ENCODE measurements at regions not wholly inside any gene's neighbourhood (a gene's known extent, or its start where the extent isn't known, plus 50 kb on each side); places are given as distances from the start of the nearest gene placed in this dataset.

GRCh38 chr14:37992499-37992898 lies 215.2 kb upstream of the SSTR1 start:
- DNase-seq (no peak), ATAC-seq (no peak)
- H3K36me3 ChIP-seq = no peaks in the 10 kb centered on the region
- no peak overlapping the region for H3K4me3 ChIP-seq
- H3K9me3 ChIP-seq = no peaks in the 10 kb centered on the region
- no peaks in the 10 kb centered on the region for H3K4me1 ChIP-seq
- H3K27ac ChIP-seq = no peak overlapping the region
- intact Hi-C loops (cut with DNase I) = no loop called here
- no peak for TF ChIP-seq CTCF (IDR thresholded peaks at IDR 0.05)
- no peaks in the 10 kb centered on the region for H3K27me3 ChIP-seq (ENCODE audit: low read depth)

GRCh38 chr14:37994846-37995372 lies 212.8 kb upstream of the SSTR1 start:
- ATAC-seq = no peak
- intact Hi-C loops (cut with DNase I) = no loop called here

GRCh38 chr14:37997017-37997416 lies 210.7 kb upstream of the SSTR1 start:
- DNase-seq (no peak), ATAC-seq (no peak)
- no peak overlapping the region for H3K27ac ChIP-seq
- intact Hi-C loops (cut with DNase I) = no loop called here
- H3K4me1 ChIP-seq = no peaks in the 10 kb centered on the region
- H3K36me3 ChIP-seq = no peaks in the 10 kb centered on the region
- H3K4me3 ChIP-seq = no peak overlapping the region
- no peaks in the 10 kb centered on the region for H3K27me3 ChIP-seq (ENCODE audit: low read depth)
- TF ChIP-seq CTCF (IDR thresholded peaks at IDR 0.05) = no peak
- H3K9me3 ChIP-seq = no peaks in the 10 kb centered on the region

More at GRCh38 chr14:37994846-37995372, 212.8 kb upstream of the SSTR1 start:
- DNase-seq = no peak
- Histone ChIP-seq H3K4me3 (no peak overlapping the region), H3K27ac (no peak overlapping the region), H3K27me3 (ENCODE audit: low read depth) (no peaks in the 10 kb centered on the region), H3K36me3 (no peaks in the 10 kb centered on the region), H3K4me1 (no peaks in the 10 kb centered on the region), H3K9me3 (no peaks in the 10 kb centered on the region)
- TF ChIP-seq CTCF (IDR thresholded peaks at IDR 0.05) = no peak

GRCh38 chr14:38000340-38000739 lies 207.4 kb upstream of the SSTR1 start:
- intact Hi-C loops (cut with DNase I) = no loop called here
- Histone ChIP-seq H3K4me1 (no peaks in the 10 kb centered on the region), H3K4me3 (no peak overlapping the region), H3K27me3 (ENCODE audit: low read depth) (no peaks in the 10 kb centered on the region), H3K9me3 (no peaks in the 10 kb centered on the region), H3K27ac (no peak overlapping the region), H3K36me3 (no peaks in the 10 kb centered on the region)
- no peak for DNase-seq
- no peak for TF ChIP-seq CTCF (IDR thresholded peaks at IDR 0.05)
- ATAC-seq = no peak

GRCh38 chr14:38001501-38001900 lies 206.2 kb upstream of the SSTR1 start:
- H3K9me3 ChIP-seq = no peaks in the 10 kb centered on the region
- no peak overlapping the region for H3K4me3 ChIP-seq
- no peaks in the 10 kb centered on the region for H3K36me3 ChIP-seq
- no peaks in the 10 kb centered on the region for H3K27me3 ChIP-seq (ENCODE audit: low read depth)
- H3K27ac ChIP-seq = no peak overlapping the region
- no peak for TF ChIP-seq CTCF (IDR thresholded peaks at IDR 0.05)
- intact Hi-C loops (cut with DNase I) = no loop called here
- DNase-seq (no peak), ATAC-seq (no peak)
- H3K4me1 ChIP-seq = no peaks in the 10 kb centered on the region

Measured in lower lobe of right lung (tissue), 2 donors.